Hepatocyte (in vitro differentiated cells): ENCODE measurements at regions not wholly inside any gene's neighbourhood (a gene's known extent, or its start where the extent isn't known, plus 50 kb on each side); places are given as distances from the start of the nearest gene placed in this dataset.

ENCODE experiments used
- EZH2 ChIP-seq: fragments of 200-600 bp; sonication (generic); IDR thresholded peaks from 2 replicates; pipeline ENCODE4 v1.6.1; 2016; ENCODE audit warnings: antibody characterized with exemption, mild to moderate bottlenecking, borderline replicate concordance
- TF ChIP-seq, protein P1 (sequence below): fragments of 200-600 bp; sonication (generic); IDR thresholded peaks from 2 replicates; pipeline ENCODE4 v1.5.1; 2016; ENCODE audit warnings: antibody characterized with exemption, mild to moderate bottlenecking; ENCODE audit not compliant: poor library complexity

DNA sequence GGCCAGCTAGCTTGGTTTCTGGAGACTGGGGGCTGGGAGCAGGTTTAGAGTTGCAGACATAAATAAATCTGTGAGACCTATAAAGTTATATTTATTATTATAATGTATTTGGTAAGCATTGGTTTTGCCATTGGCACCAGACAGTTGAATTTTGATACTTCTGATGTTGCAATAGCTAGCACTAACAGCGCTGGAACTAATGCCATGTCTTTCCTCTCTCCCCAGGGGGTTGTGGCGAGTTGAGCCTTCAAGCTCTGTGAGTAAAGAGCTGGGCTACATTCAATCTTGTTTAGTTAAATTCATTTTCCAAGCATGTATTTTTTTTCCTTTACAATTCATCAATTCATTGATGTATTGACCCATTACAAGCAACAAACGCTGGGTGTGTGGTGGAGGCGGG is 358.7 kb upstream of the NR3C2 start:
- no peak for TF ChIP-seq EZH2
- TF ChIP-seq, protein P1, sequence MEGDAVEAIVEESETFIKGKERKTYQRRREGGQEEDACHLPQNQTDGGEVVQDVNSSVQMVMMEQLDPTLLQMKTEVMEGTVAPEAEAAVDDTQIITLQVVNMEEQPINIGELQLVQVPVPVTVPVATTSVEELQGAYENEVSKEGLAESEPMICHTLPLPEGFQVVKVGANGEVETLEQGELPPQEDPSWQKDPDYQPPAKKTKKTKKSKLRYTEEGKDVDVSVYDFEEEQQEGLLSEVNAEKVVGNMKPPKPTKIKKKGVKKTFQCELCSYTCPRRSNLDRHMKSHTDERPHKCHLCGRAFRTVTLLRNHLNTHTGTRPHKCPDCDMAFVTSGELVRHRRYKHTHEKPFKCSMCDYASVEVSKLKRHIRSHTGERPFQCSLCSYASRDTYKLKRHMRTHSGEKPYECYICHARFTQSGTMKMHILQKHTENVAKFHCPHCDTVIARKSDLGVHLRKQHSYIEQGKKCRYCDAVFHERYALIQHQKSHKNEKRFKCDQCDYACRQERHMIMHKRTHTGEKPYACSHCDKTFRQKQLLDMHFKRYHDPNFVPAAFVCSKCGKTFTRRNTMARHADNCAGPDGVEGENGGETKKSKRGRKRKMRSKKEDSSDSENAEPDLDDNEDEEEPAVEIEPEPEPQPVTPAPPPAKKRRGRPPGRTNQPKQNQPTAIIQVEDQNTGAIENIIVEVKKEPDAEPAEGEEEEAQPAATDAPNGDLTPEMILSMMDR: no peak
